CD8-positive, alpha-beta memory T cell (primary cell): ENCODE measurements at regions not wholly inside any gene's neighbourhood (a gene's known extent, or its start where the extent isn't known, plus 50 kb on each side); places are given as distances from the start of the nearest gene placed in this dataset.

Source experiments
- CTCF ChIA-PET: fragments of 350-600 bp; sonication (Branson Sonifier 250); formaldehyde crosslinking; loops from one replicate; lab custom pipeline; 2021; ENCODE audit warnings: antibody characterized with exemption; lab: Charles Lee
- POLR2A ChIA-PET: fragments of 350-600 bp; sonication (Branson Sonifier 250); formaldehyde crosslinking; loops from one replicate; lab custom pipeline; 2021; ENCODE audit warnings: antibody characterized with exemption; lab: Charles Lee
- DNase-seq, 5 donors: peaks; one replicate each; pipeline versions ENCODE4 v3.0.0 to v3.0.0-alpha.2; 2020 to 2022; ENCODE audit warnings: mixed read lengths in 1 of 5
- H3K27ac ChIP-seq: one replicate; pipeline ENCODE4 v1.7.0; 2013; ENCODE audit warnings: low read depth, mild to moderate bottlenecking, low read length, moderate library complexity
- H3K27me3 ChIP-seq: 2 replicates; pipeline ENCODE4 v1.7.0; 2013; ENCODE audit warnings: low read length, mild to moderate bottlenecking; ENCODE audit not compliant: insufficient read depth, poor library complexity, severe bottlenecking
- H3K36me3 ChIP-seq: 2 replicates; pipeline ENCODE4 v1.7.0; 2013; ENCODE audit warnings: mild to moderate bottlenecking, low read length, moderate library complexity; ENCODE audit not compliant: insufficient read depth
- H3K4me1 ChIP-seq: 2 replicates; pipeline ENCODE4 v1.7.0; 2013; ENCODE audit warnings: mild to moderate bottlenecking, low read length, moderate library complexity; ENCODE audit not compliant: insufficient read depth
- H3K4me3 ChIP-seq: 2 replicates; pipeline ENCODE4 v1.7.0; 2013; ENCODE audit warnings: mild to moderate bottlenecking, low read length
- H3K9me3 ChIP-seq: 2 replicates; pipeline ENCODE4 v1.7.0; 2013; ENCODE audit warnings: mild to moderate bottlenecking, low read length
- H3K27ac Mint-ChIP-seq, 8 donors: one replicate each; pipeline ENCODE4 v1.8.0; 2020 to 2021; ENCODE audit warnings: mixed read lengths in 8 of 8, mild to moderate bottlenecking in 6 of 8, inconsistent platforms in 3 of 8, moderate library complexity in 3 of 8
- H3K27me3 Mint-ChIP-seq, 2 donors: one replicate each; pipeline ENCODE4 v1.8.0; 2020 to 2021; ENCODE audit warnings: mixed read lengths in 2 of 2, mild to moderate bottlenecking in 1 of 2, moderate library complexity in 1 of 2
- H3K36me3 Mint-ChIP-seq, 3 donors: one replicate each; pipeline ENCODE4 v1.8.0; 2020 to 2021; ENCODE audit warnings: mixed read lengths in 3 of 3, inconsistent platforms in 1 of 3, mild to moderate bottlenecking in 1 of 3
- H3K4me1 Mint-ChIP-seq, 3 donors: one replicate each; pipeline ENCODE4 v1.8.0; 2020 to 2021; ENCODE audit warnings: mixed read lengths in 3 of 3, inconsistent platforms in 1 of 3, mild to moderate bottlenecking in 1 of 3
- H3K4me3 Mint-ChIP-seq, 7 donors: one replicate each; pipeline ENCODE4 v1.8.0; 2020 to 2021; ENCODE audit warnings: mixed read lengths in 7 of 7, mild to moderate bottlenecking in 6 of 7, moderate library complexity in 4 of 7, inconsistent platforms in 2 of 7
- H3K9me3 Mint-ChIP-seq, 5 donors: one replicate each; pipeline ENCODE4 v1.8.0; 2020 to 2022; ENCODE audit warnings: mixed read lengths in 5 of 5, mild to moderate bottlenecking in 3 of 5, moderate library complexity in 2 of 5, inconsistent platforms in 1 of 5

GRCh38 chr2:185174353-185174752, 564.3 kb upstream of the FSIP2 start:
- Histone ChIP-seq H3K4me1 (no peaks in the 10 kb centered on the region), H3K9me3 (no peaks in the 10 kb centered on the region), H3K4me3 (no peak overlapping the region), H3K36me3 (no peaks in the 10 kb centered on the region), H3K27ac (no peak overlapping the region), H3K27me3 (no peaks in the 10 kb centered on the region)
- ChIA-PET POLR2A (no interaction called here), CTCF (no interaction called here)
- H3K4me1 Mint-ChIP-seq, result no peaks in the 10 kb centered on the region
- H3K9me3 Mint-ChIP-seq, result peaks cover 0 to 15% (median 0%) of the 10 kb centered on the region in 5 donors
- H3K27ac Mint-ChIP-seq, result no peak overlapping the region
- DNase-seq, result no peak
- no peak overlapping the region for H3K4me3 Mint-ChIP-seq
- H3K36me3 Mint-ChIP-seq, result no peaks in the 10 kb centered on the region
- H3K27me3 Mint-ChIP-seq, result no peaks in the 10 kb centered on the region

- Mint-ChIP-seq H3K36me3 (no peaks in the 10 kb centered on the region), H3K27ac (no peak overlapping the region), H3K27me3 (no peaks in the 10 kb centered on the region), H3K4me1 (no peaks in the 10 kb centered on the region), H3K4me3 (no peak overlapping the region), H3K9me3 (peaks cover 0 to 13% (median 0%) of the 10 kb centered on the region in 5 donors)
- ChIA-PET POLR2A (no interaction called here), CTCF (no interaction called here)
- Histone ChIP-seq H3K27ac (no peak overlapping the region), H3K9me3 (no peaks in the 10 kb centered on the region), H3K4me1 (no peaks in the 10 kb centered on the region), H3K4me3 (no peak overlapping the region), H3K36me3 (no peaks in the 10 kb centered on the region), H3K27me3 (no peaks in the 10 kb centered on the region)
- no peak for DNase-seq
These were observed 558.9 kb upstream of the FSIP2 start for GRCh38 chr2:185179743-185180142.

DNA sequence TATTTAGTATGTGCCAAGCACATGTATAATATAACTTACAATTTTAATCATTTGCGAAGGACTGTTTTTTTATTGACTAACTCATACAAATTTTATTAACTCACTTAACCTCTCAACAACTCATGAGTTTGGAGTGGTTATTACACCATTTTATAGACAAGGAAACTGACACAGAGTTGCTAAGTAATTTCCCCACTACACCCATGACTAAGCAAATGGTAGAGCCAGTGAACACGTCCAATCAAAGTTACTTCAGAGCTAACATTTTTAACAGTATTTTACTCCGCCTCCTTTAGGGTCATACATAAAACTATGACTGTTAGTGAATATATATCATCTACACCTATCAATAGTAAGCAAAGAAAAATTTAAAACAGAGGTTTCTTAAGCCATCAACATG, 556.7 kb upstream of the FSIP2 start:
- Histone ChIP-seq H3K4me1 (no peaks in the 10 kb centered on the region), H3K27ac (no peak overlapping the region), H3K27me3 (no peaks in the 10 kb centered on the region), H3K36me3 (no peaks in the 10 kb centered on the region), H3K4me3 (no peak overlapping the region), H3K9me3 (no peaks in the 10 kb centered on the region)
- peaks cover 0 to 9% (median 0%) of the 10 kb centered on the region in 5 donors for H3K9me3 Mint-ChIP-seq
- no peaks in the 10 kb centered on the region for H3K27me3 Mint-ChIP-seq
- ChIA-PET CTCF (no interaction called here), POLR2A (no interaction called here)
- H3K27ac Mint-ChIP-seq, result no peak overlapping the region
- no peak overlapping the region for H3K4me3 Mint-ChIP-seq
- H3K36me3 Mint-ChIP-seq, result no peaks in the 10 kb centered on the region
- no peaks in the 10 kb centered on the region for H3K4me1 Mint-ChIP-seq
- DNase-seq, result no peak

- Mint-ChIP-seq H3K27ac (no peak overlapping the region), H3K4me1 (no peaks in the 10 kb centered on the region), H3K9me3 (peaks cover 0 to 5% (median 2%) of the 10 kb centered on the region in 5 donors), H3K4me3 (no peak overlapping the region), H3K36me3 (no peaks in the 10 kb centered on the region), H3K27me3 (no peaks in the 10 kb centered on the region)
- no peaks in the 10 kb centered on the region for H3K9me3 ChIP-seq
- H3K36me3 ChIP-seq, result no peaks in the 10 kb centered on the region
- peak in 1 of 5 donors; percentile 32 for DNase-seq
- no peaks in the 10 kb centered on the region for H3K4me1 ChIP-seq
- ChIA-PET CTCF (no interaction called here), POLR2A (no interaction called here)
- H3K27ac ChIP-seq, result no peak overlapping the region
- H3K27me3 ChIP-seq, result no peaks in the 10 kb centered on the region
- no peak overlapping the region for H3K4me3 ChIP-seq
These were observed 553.6 kb upstream of the FSIP2 start for GRCh38 chr2:185185044-185185443.

DNA sequence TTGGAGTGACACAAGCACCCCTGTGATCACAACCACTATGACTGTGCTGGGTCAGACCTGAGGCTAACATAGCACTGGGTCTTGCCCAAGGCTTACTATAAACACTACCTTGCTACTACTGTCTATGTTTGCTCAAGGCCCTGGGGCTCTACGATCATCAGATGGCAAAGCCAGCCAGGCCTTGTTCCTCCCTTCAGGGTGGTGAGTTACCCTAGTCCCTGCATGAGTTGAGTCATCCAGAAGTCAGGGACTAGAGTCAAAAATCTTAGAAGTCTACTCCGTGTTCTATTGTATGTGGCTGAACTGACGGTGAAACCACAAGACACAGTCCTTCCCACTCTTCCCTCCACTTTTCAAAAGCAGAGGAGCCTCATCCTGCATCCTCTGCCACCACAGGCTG, 551.2 kb upstream of the FSIP2 start:
- ChIA-PET POLR2A (no interaction called here), CTCF (no interaction called here)
- Histone ChIP-seq H3K27ac (no peak overlapping the region), H3K36me3 (no peaks in the 10 kb centered on the region), H3K4me3 (no peak overlapping the region), H3K9me3 (no peaks in the 10 kb centered on the region), H3K27me3 (no peaks in the 10 kb centered on the region), H3K4me1 (no peaks in the 10 kb centered on the region)
- Mint-ChIP-seq H3K4me1 (no peaks in the 10 kb centered on the region), H3K27ac (no peak overlapping the region), H3K9me3 (peaks cover 0 to 7% (median 3%) of the 10 kb centered on the region in 5 donors), H3K36me3 (no peaks in the 10 kb centered on the region), H3K27me3 (no peaks in the 10 kb centered on the region), H3K4me3 (no peak overlapping the region)
- no peak for DNase-seq

DNA sequence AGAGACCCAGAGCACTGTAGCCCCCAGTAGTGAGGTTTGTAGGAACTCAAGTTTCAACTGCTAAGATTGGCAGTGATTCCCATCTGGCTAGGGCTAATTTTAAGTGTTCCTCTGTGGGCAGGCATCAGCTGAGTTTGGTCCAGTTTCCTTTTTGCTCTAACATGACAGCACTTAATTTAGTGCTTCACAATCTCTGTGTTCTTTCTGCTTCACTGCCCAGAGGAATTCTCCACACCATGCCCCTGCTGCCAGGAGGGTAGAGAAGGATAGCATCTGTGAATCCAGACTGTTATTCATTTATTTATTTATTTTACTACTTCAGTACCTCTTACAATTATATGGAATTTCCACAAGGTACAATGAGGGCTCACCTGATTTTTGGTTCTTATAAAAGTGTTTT, 549.9 kb upstream of the FSIP2 start:
- Histone ChIP-seq H3K9me3 (no peaks in the 10 kb centered on the region), H3K4me1 (no peaks in the 10 kb centered on the region), H3K4me3 (no peak overlapping the region), H3K27ac (no peak overlapping the region), H3K27me3 (no peaks in the 10 kb centered on the region), H3K36me3 (no peaks in the 10 kb centered on the region)
- Mint-ChIP-seq H3K27ac (no peak overlapping the region), H3K4me1 (no peaks in the 10 kb centered on the region), H3K36me3 (no peaks in the 10 kb centered on the region), H3K27me3 (no peaks in the 10 kb centered on the region), H3K9me3 (peaks cover 0 to 9% (median 3%) of the 10 kb centered on the region in 5 donors), H3K4me3 (no peak overlapping the region)
- ChIA-PET CTCF (no interaction called here), POLR2A (no interaction called here)
- DNase-seq, result no peak

DNA sequence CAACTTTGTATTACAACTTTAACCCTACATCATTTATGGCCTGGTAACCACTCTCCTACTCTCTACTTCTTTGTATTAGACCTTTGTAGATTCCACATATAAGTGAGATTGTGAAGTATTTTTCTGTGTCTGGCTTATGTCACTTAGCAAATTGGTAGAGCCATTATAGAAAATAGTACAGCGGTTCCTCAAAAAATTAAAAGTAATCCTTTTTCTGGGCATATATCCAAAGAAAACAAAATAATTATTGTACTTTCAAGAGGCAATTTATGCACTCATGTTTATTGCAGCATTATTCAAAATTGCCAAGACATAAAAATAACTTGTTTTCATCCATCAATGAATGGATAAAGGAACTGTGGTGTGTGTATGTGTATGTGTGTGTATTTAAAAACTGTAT, 537.5 kb upstream of the FSIP2 start:
- Mint-ChIP-seq H3K36me3 (no peaks in the 10 kb centered on the region), H3K4me3 (no peak overlapping the region), H3K27ac (no peak overlapping the region), H3K9me3 (peaks cover 4 to 29% (median 7%) of the 10 kb centered on the region in 5 donors), H3K27me3 (no peaks in the 10 kb centered on the region), H3K4me1 (no peaks in the 10 kb centered on the region)
- ChIA-PET POLR2A (no interaction called here), CTCF (no interaction called here)
- no peaks in the 10 kb centered on the region for H3K4me1 ChIP-seq
- H3K9me3 ChIP-seq, result no peaks in the 10 kb centered on the region
- H3K4me3 ChIP-seq, result no peak overlapping the region
- H3K36me3 ChIP-seq, result no peaks in the 10 kb centered on the region
- H3K27me3 ChIP-seq, result no peaks in the 10 kb centered on the region
- DNase-seq, result no peak
- no peak overlapping the region for H3K27ac ChIP-seq

DNA sequence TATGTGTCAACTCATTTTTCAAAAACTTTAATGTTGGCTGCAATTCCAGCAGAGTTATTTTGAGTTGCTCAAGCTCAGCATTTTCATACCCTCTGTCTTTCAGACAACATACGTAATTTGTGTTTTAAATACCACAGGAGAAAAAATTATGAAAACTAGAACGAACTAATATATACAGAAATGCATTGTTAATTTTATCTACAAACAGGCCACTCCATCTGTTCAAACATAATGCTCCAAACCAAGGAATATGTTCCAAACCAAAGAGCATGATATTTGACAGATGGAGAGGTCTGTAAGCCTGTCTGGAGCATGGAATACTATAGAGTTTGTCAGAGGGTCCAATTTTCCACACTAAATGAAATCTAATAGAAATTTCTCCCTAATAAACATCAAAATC, 536.2 kb upstream of the FSIP2 start:
- ChIA-PET POLR2A (no interaction called here), CTCF (no interaction called here)
- H3K27me3 ChIP-seq, result no peaks in the 10 kb centered on the region
- Mint-ChIP-seq H3K4me1 (no peaks in the 10 kb centered on the region), H3K27ac (no peak overlapping the region), H3K36me3 (no peaks in the 10 kb centered on the region), H3K27me3 (no peaks in the 10 kb centered on the region), H3K9me3 (peaks cover 4 to 29% (median 8%) of the 10 kb centered on the region in 5 donors), H3K4me3 (no peak overlapping the region)
- H3K9me3 ChIP-seq, result no peaks in the 10 kb centered on the region
- no peaks in the 10 kb centered on the region for H3K4me1 ChIP-seq
- no peaks in the 10 kb centered on the region for H3K36me3 ChIP-seq
- H3K27ac ChIP-seq, result no peak overlapping the region
- no peak overlapping the region for H3K4me3 ChIP-seq
- no peak for DNase-seq

GRCh38 chr2:185202945-185203528, 535.6 kb upstream of the FSIP2 start:
- Histone ChIP-seq H3K27me3 (no peaks in the 10 kb centered on the region), H3K36me3 (no peaks in the 10 kb centered on the region), H3K4me1 (no peaks in the 10 kb centered on the region), H3K4me3 (no peak overlapping the region), H3K9me3 (no peaks in the 10 kb centered on the region), H3K27ac (no peak overlapping the region)
- no peak for DNase-seq
- Mint-ChIP-seq H3K9me3 (peaks cover 4 to 29% (median 8%) of the 10 kb centered on the region in 5 donors), H3K36me3 (no peaks in the 10 kb centered on the region), H3K27ac (no peak overlapping the region), H3K27me3 (no peaks in the 10 kb centered on the region), H3K4me3 (no peak overlapping the region), H3K4me1 (no peaks in the 10 kb centered on the region)
- CTCF ChIA-PET, result no interaction called here
- POLR2A ChIA-PET, result no interaction called here
